ENCODE measurements at regions not wholly inside any gene's neighbourhood (a gene's known extent, or its start where the extent isn't known, plus 50 kb on each side); places are given as distances from the start of the nearest gene placed in this dataset.
"Not testable (repeated sequence)": the region's sequence is repeated elsewhere in the genome, so short reads cannot be mapped to it uniquely, and the experiment has no call there.

- WGBS, 2 donors: 16 to 20% methylated on average over 1 of the region's 1 CpG
- Histone ChIP-seq H3K27ac (no peak overlapping the region), H3K9me3 (peaks cover 0 to 20% (median 3%) of the 10 kb centered on the region in 11 donors), H3K4me1 (no peaks in the 10 kb centered on the region), H3K27me3 (no peaks in the 10 kb centered on the region), H3K4me3 (no peak overlapping the region), H3K36me3 (no peaks in the 10 kb centered on the region)
- DNase-seq: no peak
- no peak for ATAC-seq
- TF ChIP-seq CTCF (IDR thresholded peaks at IDR 0.05): peak in 6 of 9 donors; percentile 34 to 53 (median 38)
- intact Hi-C loops (cut with DNase I): loop anchor here in 2 of 10 donors (5.0 to 10.0 kb wide), 2 partner anchors 298 to 301 kb away; no protein-coding TSS in a partner anchor
These were observed 55.1 kb downstream of the RBMXL2 start for GRCh38 chr11:7143908-7144307.

GRCh38 chr11:7150104-7150503, 61.3 kb downstream of the RBMXL2 start:
- DNase-seq; intact Hi-C loops (cut with DNase I); H3K36me3 ChIP-seq; H3K27ac ChIP-seq; H3K27me3 ChIP-seq; H3K4me1 ChIP-seq; ATAC-seq; H3K4me3 ChIP-seq: not testable (repeated sequence)
- WGBS, 2 donors: 94 to 95% methylated on average over 4 of the region's 4 CpGs
- peaks cover 0 to 34% (median 6%) of the 10 kb centered on the region in 11 donors for H3K9me3 ChIP-seq

- no peak overlapping the region for H3K4me3 ChIP-seq
- H3K4me1 ChIP-seq: peaks cover 0 to 7% (median 0%) of the 10 kb centered on the region in 9 donors
- WGBS, 2 donors: 18 to 26% methylated on average over 2 of the region's 2 CpGs
- ATAC-seq: peak in 2 of 8 donors; percentile 33 to 57
- intact Hi-C loops (cut with DNase I): no loop called here
- DNase-seq: peak in 1 of 2 donors; percentile 3
- peaks cover 0 to 4% (median 0%) of the 10 kb centered on the region in 11 donors for H3K9me3 ChIP-seq
- no peaks in the 10 kb centered on the region for H3K36me3 ChIP-seq
- no peaks in the 10 kb centered on the region for H3K27me3 ChIP-seq
- TF ChIP-seq CTCF (IDR thresholded peaks at IDR 0.05): no peak
- no peak overlapping the region for H3K27ac ChIP-seq
These were observed 66.1 kb downstream of the RBMXL2 start for GRCh38 chr11:7154881-7155361.

- Histone ChIP-seq H3K36me3 (no peaks in the 10 kb centered on the region), H3K27me3 (peaks cover 0 to 3% (median 0%) of the 10 kb centered on the region in 7 donors), H3K27ac (no peak overlapping the region), H3K4me1 (no peaks in the 10 kb centered on the region), H3K4me3 (no peak overlapping the region), H3K9me3 (no peaks in the 10 kb centered on the region)
- DNase-seq (no peak), ATAC-seq (no peak)
- 36 to 38% methylated on average over 3 of the region's 3 CpGs for WGBS, 2 donors
- TF ChIP-seq CTCF (IDR thresholded peaks at IDR 0.05): no peak
- intact Hi-C loops (cut with DNase I): no loop called here
These were observed 72.2 kb downstream of the RBMXL2 start for GRCh38 chr11:7160814-7161489.

GRCh38 chr11:7165911-7166310, 77.1 kb downstream of the RBMXL2 start:
- TF ChIP-seq CTCF (IDR thresholded peaks at IDR 0.05): no peak
- Histone ChIP-seq H3K9me3 (no peaks in the 10 kb centered on the region), H3K4me3 (no peak overlapping the region), H3K27me3 (peaks cover 0 to 3% (median 0%) of the 10 kb centered on the region in 7 donors), H3K27ac (no peak overlapping the region), H3K36me3 (no peaks in the 10 kb centered on the region), H3K4me1 (no peaks in the 10 kb centered on the region)
- intact Hi-C loops (cut with DNase I): no loop called here
- ATAC-seq (no peak), DNase-seq (no peak)
- WGBS, 2 donors: 28 to 30% methylated on average over 3 of the region's 3 CpGs
